Astrocyte of the hippocampus (primary cell): ENCODE measurements at regions not wholly inside any gene's neighbourhood (a gene's known extent, or its start where the extent isn't known, plus 50 kb on each side); places are given as distances from the start of the nearest gene placed in this dataset.
A peak's percentile ranks its signal among the peaks of the same experiment; 100 is the strongest.

ENCODE experiments used
- DNase-seq: peaks from one replicate; pipeline ENCODE4 v3.0.0; 2011; ENCODE audit warnings: low read depth, low spot score

DNA sequence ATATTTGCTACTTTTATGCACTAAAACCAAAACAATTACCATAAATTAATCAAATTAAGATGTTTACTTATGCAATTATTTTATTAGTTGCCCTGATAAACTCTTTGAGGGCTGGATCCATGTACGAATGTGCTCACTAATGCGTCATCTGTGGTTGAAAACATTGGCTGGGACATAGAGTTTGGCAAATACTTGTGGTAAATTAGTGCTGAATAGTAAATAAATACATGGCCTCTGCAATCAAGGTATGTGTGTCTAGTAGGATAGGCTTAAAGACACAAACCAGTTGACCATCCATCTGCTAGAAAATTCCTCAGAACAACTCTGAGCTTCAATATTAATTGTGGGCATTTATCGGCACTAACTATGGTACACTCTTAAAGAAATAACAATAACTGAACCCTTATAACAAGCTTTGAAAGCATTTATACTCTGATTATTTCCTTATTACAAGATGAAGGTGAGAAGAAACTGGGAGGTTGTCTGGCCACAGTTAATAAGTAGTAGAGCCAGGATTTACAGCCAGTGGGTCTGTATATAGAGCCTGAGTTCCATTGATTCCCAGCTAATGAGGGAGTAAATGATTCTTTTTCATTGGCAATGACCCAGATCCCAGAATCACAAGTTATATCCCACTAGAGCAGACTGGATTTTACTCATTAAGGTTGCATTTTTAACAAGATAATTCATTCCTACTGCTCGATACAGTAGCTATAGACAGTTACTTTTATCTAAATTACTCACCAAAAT lies 169.5 kb upstream of the CNTN6 start:
- peak; percentile 55 for DNase-seq

DNA sequence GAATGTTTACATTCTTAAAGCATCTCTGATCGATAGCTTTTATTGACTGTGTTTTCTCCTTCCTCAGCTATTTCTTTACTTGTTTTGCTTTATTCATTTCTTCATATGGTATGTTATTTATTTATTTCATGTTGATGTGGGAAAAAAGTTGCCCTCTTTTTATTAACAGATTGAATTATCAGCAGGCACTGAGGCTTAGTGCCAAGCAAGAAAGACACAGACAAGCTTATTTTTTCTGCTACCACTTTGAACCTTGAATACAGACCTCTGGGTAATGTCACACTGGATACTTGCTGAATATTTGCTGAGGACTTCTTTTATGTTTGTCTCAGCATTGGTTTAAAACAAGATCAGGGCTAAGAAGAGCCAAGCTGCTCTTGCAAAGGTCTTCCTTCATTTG lies 162.0 kb upstream of the CNTN6 start:
- DNase-seq: no peak

DNA sequence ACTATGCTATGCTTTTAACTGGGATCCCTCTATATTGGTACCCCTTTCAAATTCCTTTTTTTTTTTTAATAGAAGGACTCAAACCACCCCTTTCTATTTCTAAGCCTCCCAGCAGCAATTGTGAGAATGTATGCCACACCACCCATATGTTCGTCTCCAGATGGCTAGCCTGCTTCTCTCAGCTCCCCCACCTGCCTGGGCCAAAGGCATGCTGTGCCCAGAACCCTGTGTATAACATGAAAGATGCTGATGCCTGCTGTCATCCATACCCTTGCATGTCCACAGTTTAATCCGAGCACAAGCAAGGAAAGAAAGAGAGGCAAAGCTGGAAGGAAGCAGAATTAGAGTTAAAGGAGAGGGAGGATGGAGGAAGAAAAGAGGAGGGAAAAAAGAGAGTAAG lies 159.5 kb upstream of the CNTN6 start:
- DNase-seq: no peak

DNA sequence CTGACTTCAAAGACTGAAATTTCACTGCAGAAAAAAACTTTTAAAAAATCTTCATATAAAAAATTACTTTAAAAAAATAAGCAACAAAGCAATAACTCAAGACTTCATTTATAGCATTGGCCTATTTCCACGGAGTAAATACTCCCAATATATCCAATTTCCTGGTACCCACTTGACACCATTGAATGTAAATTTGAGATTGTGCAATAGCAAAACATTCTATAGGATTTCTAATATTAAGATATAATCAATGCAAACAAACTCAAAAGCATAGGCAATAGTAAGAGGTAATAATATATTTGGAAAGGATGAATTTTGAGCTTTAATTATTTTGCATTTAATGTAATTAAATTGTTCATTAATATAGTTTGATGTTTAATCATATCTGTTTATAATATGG lies 148.0 kb upstream of the CNTN6 start:
- DNase-seq: no peak

DNA sequence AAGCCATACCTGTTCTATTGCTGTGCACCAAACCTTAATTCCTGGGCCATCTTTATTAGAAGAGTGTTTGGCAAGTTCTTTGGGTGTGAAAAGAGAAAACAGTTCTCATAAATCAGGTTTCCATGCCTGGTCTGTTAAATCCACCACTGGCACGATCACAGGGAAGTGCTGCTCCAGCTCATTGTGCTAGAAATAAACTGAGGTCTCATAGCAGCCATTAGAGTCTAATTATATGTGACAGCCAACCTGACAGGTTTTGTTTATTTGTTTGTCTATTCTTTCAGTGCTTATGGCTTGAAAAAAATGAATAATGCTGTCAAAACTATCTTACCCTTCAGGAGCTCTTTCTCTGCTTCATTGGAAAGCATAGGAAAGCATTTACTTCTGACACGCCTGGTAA lies 147.1 kb upstream of the CNTN6 start:
- no peak for DNase-seq

DNA sequence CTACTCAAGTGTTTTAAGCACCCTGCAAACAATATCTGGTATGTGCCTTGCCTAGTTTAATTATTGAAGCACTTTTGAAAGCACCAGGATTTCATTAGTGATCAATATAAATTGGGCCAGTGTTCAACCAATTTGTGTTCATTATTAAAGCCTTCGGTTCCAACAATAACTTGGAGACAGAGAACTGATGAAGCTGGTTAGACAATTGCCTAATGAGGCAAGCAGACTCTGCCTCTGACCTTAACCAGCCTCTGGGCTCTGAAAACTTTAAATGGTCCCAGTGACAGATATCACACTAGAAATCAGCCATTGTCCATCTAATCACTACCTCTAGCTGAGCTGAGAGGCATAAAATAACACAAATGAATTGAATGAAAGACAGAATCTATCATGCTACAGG lies 139.9 kb upstream of the CNTN6 start:
- DNase-seq: no peak

DNA sequence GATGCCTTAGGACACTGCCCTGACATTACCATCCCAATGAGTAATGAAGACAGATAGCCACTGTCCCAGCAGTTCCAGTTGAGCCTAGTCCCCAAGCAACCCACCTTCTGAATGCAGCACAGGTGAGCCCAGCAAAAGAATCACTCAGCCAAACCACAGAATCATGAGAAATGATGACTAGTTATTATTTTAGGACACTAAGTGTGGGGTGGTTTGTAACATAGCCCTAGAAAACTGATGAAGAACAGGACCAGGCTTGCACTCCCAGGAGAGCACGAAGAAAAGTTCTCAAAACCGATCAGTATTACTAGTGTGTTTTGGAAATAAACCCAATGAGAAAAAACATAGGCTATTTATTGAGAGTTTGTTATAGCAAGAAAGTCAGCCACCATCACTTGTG lies 129.6 kb upstream of the CNTN6 start:
- DNase-seq: no peak

DNA sequence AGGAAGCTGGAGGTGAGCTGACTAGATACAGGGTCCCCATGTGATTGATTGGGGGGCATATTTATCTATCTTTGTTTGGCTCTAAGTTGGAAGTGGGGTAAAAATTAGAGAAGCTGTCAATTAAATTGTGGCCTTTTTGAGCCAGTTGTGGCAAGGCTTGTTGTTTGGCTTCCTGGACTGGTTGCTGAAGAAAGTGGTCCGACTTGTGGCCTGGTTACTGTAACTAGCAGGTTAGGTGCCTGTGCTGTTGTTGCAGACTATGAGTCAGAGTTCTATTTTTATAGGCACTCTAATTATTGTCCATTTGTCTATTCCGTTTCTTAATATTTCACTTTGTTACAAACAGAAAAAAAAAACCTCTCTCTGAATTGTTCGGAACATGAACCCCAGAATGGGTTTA lies 129.1 kb upstream of the CNTN6 start:
- DNase-seq: no peak

DNA sequence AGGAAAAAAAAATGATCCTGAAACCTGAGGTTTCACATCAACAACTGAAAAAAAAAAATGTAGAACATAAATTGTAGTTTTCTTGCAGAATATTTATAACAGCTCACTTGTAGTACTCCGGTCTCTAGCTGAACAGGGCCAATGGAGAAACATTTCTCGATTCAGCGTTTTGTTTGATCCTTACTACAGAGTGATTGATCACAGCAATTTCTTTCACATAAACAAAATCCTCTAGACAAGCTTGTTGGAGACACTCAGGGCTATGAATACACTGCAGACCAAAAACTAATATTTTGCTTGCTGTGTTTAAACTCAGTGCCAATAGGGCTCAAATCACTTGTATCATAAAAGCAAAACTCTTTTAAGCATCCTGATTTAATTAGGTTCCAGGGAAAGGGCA lies 127.0 kb upstream of the CNTN6 start:
- no peak for DNase-seq

DNA sequence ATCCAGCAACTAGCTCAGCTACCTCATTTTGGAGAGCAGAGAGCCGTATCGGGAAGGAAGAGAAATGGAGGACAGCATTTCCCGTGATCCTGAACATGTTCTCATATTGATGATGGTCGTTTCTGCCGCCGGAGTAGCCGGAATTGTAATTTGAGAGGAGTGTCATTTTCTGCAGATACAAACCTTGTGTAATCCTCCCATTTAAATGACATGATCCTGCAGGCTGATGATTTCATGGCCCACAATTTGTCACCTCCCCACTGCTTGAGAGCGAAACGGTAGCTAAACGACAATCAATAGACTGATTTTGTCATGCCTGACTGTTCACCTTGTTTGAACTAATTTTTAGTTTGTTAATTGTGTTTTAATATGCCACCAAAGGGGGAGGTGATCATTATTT lies 126.5 kb upstream of the CNTN6 start:
- no peak for DNase-seq

DNA sequence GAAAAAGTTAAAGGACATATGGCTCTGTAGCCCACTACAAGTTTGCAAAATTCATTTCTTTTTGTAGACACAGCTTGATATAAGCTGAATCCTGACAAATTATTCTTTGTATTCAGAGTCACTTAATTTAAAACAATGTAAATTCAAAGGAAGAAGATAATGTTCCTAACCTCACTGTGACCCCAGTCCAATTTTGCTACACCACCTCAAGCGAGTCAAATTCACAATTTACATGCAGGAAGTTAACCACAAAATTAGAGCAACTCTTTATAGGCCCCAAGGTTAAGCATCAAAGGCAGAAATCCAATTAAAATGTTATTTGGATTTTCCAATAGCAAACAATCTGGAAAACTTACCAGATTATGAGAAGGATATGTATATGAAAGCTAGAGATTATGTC lies 119.5 kb upstream of the CNTN6 start:
- DNase-seq: no peak

DNA sequence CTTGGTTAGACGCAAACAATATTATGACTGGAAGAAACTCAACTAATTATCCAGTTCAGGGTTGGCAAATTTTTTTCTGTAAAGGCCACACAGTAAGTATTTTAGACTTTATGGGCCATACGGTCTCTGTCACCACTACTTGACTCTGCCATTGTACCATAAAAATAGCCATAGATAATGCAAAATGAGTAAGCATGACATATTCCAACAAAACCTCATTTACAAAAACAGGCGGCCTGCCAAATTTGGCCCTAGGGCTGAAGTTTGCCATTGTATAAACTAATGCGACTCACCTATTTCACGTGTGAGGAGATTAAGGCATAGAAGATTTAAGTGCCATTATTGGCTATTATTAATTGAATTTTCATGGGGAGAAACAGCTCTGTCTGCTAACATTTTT lies 116.8 kb upstream of the CNTN6 start:
- DNase-seq: peak; percentile 0

DNA sequence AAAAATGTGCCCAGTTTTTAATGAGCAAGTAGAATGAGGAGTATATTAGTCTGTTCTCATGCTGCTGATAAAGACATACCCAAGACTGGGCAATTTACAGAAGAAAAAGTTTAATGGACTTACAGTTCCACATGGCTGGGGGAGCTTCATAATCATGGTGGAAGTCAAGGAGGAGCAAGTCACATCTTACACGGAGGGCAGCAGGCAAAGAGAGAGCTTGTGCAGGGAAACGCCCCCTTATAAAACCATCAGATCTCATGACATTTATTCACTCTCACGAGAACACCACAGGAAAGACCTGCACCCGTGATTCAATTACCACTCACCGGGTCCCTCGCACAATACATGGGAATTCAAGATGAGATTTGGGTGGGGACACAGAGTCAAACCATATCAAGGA lies 111.7 kb upstream of the CNTN6 start:
- DNase-seq: no peak

DNA sequence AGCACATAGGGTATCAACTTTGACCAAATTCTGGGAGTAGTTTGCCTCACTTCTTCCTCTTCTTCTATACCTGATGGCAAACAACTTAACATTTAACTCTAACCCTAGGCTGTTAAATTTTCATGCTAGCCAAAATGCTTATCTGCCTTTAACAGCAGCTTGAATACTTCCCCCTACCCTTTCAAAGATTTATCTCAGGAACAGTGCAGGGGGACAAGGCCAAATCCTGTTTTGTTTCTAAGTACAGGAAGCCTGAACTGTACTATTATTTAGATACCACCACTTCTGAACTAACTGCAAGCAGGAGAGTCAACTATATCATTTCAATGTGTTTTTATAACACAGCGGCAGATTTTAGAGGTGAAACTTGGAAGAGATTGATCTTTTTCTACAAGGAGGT lies 104.0 kb upstream of the CNTN6 start:
- no peak for DNase-seq

DNA sequence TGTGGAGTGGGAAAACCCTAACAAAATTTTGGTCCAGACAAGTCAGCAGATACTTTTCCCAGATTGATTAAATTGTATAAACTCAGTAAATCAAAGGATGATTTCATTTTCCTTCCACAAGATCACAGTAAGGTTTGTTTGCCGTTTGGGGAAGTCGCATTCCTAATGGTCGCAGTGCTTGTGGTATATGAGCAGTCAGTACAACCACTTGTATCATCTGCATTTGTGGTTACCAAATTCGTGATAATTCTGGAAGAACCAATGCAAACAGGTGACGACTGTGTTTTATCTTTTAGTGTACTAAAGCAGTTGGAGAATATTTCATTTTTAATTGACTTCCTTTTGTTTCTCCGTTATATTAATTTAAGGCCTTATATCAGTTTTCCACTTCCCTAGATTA lies 100.0 kb upstream of the CNTN6 start:
- DNase-seq: no peak

DNA sequence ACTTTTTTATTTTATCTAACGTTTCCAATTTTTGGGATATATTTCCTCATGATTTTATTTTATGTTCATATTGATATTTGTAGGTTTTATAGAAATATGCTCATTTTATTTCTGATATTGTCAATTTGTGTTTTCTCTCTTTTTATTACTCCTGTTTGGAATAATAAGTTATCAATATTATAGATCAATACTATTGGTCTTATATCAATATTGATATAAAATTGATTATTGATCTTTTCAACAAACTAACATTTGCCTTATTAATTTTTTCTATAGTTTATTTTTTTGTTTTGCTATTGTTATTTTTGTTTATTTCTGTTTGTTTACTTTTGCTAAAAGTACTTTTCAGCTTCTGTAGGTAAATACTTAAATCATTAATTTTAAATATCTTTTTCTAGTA lies 90.8 kb upstream of the CNTN6 start:
- DNase-seq: no peak

DNA sequence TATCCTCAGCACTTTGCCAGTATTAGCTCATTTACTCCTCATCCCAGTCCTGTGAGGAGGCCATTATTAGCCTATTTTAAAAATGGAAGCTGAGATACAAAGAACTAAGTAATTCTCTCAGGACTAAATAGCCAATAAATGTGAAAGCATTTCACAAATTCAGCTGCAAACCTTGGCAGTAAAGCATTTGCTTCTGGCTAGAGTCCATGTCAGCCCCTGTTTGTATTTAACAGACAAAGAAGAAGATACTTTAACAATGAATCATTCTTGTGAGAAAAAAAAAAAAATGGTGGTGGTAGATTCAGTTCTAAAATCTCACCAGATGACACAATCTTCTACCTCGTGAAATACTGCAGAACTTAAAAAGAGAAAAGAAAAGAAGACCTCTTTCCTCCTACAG lies 85.0 kb upstream of the CNTN6 start:
- DNase-seq: peak; percentile 81

DNA sequence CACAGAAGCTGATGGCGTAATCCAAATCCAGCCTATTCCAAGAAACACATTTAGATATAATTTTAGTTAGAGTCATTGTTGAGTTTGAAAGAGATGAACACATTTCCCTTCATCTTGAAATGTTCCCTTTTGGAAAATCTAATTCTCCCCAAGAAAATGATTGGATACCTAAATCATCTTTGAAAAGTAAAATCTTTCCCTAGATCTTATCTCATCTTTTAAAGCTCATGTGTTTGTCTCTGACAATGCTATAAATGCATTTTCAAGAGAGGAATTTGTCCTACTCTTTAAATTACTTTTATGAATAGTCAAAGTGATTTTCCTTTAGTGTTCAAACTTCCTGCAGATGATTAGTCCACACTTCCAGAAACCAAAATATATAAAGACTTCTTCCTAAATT lies 82.6 kb upstream of the CNTN6 start:
- no peak for DNase-seq

DNA sequence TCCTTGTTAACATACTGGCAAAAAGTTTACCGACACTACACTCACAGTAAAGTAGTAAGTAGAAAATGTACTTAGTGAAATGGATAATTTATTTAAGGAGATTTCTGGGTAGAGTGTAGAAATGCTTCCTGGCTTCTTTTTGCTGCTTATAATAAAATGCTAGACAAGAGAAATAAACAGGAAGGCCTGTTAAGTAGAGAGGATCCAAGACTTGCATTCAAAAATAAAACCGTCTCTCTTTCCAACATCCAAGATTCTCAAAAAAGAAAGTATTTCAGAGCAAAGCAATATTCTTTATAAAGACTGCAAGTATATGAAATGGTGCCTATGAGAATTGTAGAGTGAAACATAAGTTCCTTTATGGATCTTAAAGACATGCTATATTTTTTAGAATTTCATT lies 77.0 kb upstream of the CNTN6 start:
- DNase-seq: no peak

DNA sequence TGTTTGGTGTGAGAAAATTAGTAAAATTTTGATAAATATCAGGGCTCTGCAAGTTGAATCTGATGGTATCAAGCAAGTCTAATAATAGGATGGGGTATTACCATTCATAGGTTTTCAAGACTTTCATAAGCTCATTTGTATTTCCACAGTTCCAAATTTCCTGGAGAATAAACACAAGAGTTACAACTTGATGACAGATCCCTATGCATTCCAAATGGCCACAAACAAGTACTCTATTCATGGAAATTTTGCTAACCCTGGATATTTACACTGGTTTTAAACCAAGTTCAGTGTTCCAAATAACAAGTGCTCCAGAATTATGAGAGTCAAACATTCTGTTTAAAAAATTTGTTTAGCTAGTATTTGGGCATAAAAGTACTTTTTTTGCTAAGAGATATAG lies 75.0 kb upstream of the CNTN6 start:
- no peak for DNase-seq

DNA sequence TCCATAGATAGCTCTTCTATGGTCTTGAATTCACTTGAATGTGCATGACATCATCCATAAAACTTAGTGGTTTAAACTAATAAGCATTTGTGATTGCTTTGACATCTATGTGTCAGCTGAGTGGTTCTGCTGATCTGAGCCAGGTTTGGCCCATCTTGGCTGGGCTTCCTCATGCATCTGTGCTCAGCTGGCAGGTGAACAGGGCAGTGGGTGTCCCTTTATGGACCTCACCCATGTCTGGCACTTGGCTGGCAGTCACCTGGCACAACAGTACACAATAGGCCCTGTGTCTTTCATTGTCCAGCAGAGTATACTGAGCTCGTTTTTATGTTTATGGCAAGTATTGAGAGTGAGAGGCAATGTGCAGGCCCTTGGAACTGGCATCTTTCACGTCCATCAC lies 73.7 kb upstream of the CNTN6 start:
- DNase-seq: no peak

DNA sequence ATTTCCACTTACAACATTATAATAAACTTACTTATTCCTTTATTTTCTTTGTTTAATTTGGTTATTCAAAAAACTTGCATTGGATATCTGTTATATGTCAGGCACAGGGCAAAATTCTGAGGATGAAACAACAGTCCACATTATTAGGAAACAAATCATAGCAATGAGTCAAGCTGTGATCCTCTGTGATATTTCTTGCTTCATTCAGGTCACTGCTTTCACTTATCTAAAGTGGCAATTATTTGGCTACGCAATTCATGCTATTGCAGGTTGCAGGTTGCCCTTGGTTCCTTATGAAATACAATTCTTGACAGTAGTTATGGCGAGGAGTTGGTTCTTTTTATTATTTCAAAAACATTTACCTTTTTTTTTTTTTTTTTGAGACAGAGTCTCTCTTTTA lies 66.4 kb upstream of the CNTN6 start:
- no peak for DNase-seq

DNA sequence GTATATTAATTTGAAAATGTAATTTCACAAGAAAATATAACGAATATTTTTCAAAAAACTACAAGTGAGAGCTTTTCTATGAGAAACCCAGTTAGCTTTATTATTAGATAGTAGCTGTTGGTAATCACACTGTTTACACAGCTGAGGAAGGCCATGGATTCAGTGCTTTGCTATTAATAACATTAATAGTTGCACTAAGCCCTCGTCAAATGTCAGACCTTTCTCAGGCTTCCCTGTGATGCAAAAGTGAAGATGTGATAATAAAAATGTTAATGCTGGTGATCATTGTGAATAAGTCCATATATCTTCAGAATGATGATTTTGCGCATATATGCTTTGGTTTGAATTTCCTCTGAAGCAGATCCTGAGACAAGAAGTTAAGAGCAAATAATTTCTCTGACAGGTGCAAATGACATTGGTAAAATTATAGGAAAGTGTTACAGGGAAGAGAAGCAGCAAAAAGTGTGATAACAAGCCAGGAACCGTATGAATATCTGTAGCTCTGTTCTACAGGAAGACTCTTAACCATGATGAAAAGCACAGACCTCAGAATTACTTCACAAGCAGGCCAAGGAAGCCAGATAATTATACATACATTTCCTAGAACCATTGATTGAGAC lies 56.5 kb upstream of the CNTN6 start:
- DNase-seq: no peak

DNA sequence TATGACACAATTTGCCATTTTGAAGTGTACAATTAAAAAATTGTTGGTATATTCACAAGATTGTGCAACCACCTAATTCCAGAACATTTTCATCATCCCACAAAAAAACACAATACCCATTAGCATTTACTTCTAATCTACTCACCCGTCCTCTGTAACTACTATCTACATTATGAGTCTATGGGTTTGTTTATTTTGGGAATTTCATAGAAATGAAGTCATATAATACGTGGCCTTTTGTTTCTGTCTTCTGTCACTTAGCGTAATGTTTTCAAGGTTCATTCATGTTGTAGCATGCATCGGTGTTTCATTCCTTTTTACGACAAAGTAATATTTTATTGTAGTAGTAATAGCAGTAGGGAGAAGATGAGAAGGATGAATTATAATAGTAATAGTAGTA lies 55.2 kb upstream of the CNTN6 start:
- no peak for DNase-seq
